ENCODE measurements at regions not wholly inside any gene's neighbourhood (a gene's known extent, or its start where the extent isn't known, plus 50 kb on each side); places are given as distances from the start of the nearest gene placed in this dataset.
"Not testable (repeated sequence)": the region's sequence is repeated elsewhere in the genome, so short reads cannot be mapped to it uniquely, and the experiment has no call there.

DNA sequence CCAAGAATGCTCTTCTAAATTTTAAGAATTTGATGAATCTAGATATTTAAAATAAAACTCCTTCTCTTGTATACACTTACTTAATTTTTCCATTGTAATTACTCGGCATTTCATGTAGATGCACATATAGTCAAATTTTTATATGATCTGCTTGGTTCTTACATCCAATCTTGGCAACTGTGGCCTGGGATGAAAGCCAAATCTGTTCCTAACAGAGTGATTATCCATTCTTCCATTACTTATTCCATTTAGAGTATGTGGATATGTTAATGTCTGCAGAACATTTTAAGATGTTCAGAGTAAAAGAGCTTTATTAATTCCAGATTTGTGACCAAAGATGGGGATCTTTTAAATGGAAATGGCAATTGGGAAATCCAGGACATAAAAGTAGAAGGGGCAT, 144.1 kb upstream of the PDE7B start:
- no peaks in the 10 kb centered on the region for H3K9me3 ChIP-seq
- no peak overlapping the region for H3K27ac ChIP-seq
- no peak for DNase-seq
- H3K27me3 ChIP-seq: no peaks in the 10 kb centered on the region
- no peaks in the 10 kb centered on the region for H3K36me3 ChIP-seq
- no peak overlapping the region for H3K4me3 ChIP-seq
- intact Hi-C loops (cut with DNase I): no loop called here
- no peak for ATAC-seq
- TF ChIP-seq, protein P1, sequence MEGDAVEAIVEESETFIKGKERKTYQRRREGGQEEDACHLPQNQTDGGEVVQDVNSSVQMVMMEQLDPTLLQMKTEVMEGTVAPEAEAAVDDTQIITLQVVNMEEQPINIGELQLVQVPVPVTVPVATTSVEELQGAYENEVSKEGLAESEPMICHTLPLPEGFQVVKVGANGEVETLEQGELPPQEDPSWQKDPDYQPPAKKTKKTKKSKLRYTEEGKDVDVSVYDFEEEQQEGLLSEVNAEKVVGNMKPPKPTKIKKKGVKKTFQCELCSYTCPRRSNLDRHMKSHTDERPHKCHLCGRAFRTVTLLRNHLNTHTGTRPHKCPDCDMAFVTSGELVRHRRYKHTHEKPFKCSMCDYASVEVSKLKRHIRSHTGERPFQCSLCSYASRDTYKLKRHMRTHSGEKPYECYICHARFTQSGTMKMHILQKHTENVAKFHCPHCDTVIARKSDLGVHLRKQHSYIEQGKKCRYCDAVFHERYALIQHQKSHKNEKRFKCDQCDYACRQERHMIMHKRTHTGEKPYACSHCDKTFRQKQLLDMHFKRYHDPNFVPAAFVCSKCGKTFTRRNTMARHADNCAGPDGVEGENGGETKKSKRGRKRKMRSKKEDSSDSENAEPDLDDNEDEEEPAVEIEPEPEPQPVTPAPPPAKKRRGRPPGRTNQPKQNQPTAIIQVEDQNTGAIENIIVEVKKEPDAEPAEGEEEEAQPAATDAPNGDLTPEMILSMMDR (IDR thresholded peaks at IDR 0.05): no peak
- H3K4me1 ChIP-seq: no peaks in the 10 kb centered on the region

DNA sequence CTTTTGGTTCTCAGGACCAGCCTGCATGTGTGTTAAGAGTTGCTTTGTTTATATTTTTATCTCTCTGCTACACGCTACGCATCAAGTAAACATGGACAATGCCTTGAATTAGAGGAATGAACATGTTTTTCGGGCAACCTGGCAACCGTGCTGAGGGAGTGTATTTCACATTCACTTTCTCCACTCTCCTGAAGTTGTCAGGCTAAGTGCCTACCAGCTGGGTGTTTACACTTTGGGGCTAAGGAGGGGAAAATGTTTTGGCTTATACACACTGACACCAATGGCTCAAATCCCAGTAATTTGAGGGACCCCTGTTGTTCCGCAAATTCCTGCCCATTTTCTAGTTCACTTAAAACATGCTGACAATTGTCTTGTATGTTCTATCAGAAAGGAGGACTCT, 141.5 kb upstream of the PDE7B start:
- no peaks in the 10 kb centered on the region for H3K4me1 ChIP-seq
- no peaks in the 10 kb centered on the region for H3K9me3 ChIP-seq
- no peaks in the 10 kb centered on the region for H3K27me3 ChIP-seq
- DNase-seq (no peak), ATAC-seq (no peak)
- no peak overlapping the region for H3K27ac ChIP-seq
- H3K36me3 ChIP-seq: no peaks in the 10 kb centered on the region
- H3K4me3 ChIP-seq: no peak overlapping the region
- TF ChIP-seq, protein P1 (IDR thresholded peaks at IDR 0.05): no peak
- intact Hi-C loops (cut with DNase I): no loop called here

DNA sequence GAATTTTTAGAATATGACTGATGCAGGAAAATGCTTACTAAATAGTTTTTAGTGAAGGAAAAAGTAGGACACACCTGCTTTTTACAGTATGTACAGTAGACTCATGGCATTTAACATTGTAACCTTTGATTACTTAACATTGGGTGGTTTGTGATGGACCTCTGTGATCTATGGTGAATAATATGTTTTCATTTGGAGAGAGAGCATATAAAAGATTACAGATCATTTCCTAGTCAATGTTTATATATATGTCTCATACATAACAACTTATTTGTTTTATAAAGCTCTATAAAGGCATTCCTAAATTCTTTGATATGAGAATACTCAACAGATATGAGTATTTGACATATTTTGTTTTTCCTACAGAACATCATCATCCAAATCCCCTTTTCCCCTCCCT, 129.3 kb upstream of the PDE7B start:
- no peaks in the 10 kb centered on the region for H3K4me1 ChIP-seq
- no peaks in the 10 kb centered on the region for H3K36me3 ChIP-seq
- ATAC-seq (no peak), DNase-seq (no peak)
- intact Hi-C loops (cut with DNase I): no loop called here
- no peak overlapping the region for H3K27ac ChIP-seq
- H3K9me3 ChIP-seq: no peaks in the 10 kb centered on the region
- H3K4me3 ChIP-seq: no peak overlapping the region
- TF ChIP-seq, protein P1 (IDR thresholded peaks at IDR 0.05): no peak
- no peaks in the 10 kb centered on the region for H3K27me3 ChIP-seq

DNA sequence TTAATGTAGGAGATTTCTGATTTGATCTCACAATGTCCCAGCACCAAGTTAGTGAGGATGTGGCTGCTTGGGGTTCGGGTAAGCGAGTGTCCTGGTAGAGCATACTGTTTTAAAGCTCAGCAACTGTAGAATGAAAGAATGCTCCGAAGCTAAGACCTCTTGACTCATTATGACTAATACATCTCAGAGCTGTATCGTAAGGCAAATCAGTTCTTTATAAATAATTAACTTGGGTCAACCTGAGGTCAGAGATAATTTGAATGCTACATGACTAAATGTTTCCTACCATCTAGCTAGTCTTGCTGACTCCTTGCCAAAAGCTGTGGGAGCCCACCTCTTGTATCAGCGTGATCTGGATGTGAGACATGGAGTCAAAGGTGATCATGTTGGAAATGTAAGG, 128.8 kb upstream of the PDE7B start:
- TF ChIP-seq, protein P1 (IDR thresholded peaks at IDR 0.05): no peak
- H3K27ac ChIP-seq: no peak overlapping the region
- DNase-seq (no peak), ATAC-seq (peak; percentile 36)
- no peaks in the 10 kb centered on the region for H3K4me1 ChIP-seq
- H3K36me3 ChIP-seq: no peaks in the 10 kb centered on the region
- H3K9me3 ChIP-seq: no peaks in the 10 kb centered on the region
- intact Hi-C loops (cut with DNase I): no loop called here
- no peaks in the 10 kb centered on the region for H3K27me3 ChIP-seq
- no peak overlapping the region for H3K4me3 ChIP-seq

DNA sequence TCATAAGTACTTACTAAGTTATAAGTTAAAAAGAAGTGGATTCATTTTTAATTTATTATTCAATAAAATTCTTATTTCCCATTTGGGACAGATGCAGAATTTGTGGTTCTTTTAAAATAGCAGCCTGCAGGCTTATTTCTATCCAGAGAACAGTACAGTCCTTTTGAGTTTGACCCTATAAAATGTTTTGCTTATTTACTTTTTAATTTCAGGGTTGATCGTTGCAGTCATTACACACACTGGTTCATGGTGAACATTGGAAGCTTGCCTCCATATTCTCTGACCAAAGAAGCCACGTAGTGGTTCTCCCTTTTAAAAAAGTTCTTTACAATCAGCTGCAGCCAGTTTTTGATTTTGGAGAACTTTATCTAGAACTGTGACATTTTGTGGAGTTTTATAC, 122.9 kb upstream of the PDE7B start:
- H3K36me3 ChIP-seq: no peaks in the 10 kb centered on the region
- DNase-seq (no peak), ATAC-seq (no peak)
- intact Hi-C loops (cut with DNase I): no loop called here
- H3K4me1 ChIP-seq: no peaks in the 10 kb centered on the region
- TF ChIP-seq, protein P1 (IDR thresholded peaks at IDR 0.05): no peak
- H3K9me3 ChIP-seq: no peaks in the 10 kb centered on the region
- H3K4me3 ChIP-seq: no peak overlapping the region
- no peak overlapping the region for H3K27ac ChIP-seq
- no peaks in the 10 kb centered on the region for H3K27me3 ChIP-seq

DNA sequence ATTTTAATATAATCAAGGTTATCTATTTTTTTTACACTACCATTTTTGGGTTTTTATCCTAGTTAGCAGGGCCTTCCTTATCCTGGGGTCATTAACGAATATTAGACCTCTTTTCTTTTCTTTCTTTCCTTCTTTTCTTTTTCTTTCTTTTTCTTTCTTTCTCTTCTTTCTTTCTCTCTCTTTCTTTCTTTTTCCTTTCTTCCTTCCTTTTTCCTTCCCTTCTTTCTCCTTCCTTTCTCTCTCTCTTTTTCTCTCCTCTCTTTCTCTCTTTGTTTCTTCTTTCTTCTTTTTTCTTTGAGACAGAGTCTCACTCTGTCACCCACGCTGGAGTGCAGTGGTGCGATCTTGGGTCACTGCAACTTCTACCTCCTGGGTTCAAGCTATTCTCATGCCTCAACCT, 120.4 kb upstream of the PDE7B start:
- intact Hi-C loops (cut with DNase I): no loop called here

DNA sequence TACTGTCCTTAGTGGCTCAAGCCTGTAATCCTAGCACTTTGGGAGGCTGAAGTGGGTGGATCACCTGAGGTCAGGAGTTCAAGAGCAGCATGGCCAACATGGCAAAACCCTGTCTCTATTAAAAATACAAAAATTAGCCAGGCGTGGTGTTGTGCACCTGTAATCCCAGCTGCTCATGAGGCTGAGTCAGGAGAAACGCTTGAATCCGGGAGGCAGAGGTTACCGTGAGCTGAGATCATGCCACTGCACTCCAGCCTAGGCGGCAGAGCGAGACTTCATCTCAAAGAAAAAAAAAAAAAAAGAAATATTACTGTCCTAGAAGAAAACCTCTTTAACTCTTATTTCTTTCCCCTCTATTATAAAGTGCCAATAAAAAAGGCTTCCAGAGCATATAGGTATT, 115.2 kb upstream of the PDE7B start:
- H3K4me3 ChIP-seq; intact Hi-C loops (cut with DNase I); H3K36me3 ChIP-seq; H3K9me3 ChIP-seq; H3K27ac ChIP-seq; H3K27me3 ChIP-seq; DNase-seq; ATAC-seq; H3K4me1 ChIP-seq: not testable (repeated sequence)

More for the DNA sequence above, 120.4 kb upstream of the PDE7B start:
- Histone ChIP-seq H3K9me3 (no peaks in the 10 kb centered on the region), H3K4me3 (no peak overlapping the region), H3K4me1 (no peaks in the 10 kb centered on the region), H3K27me3 (no peaks in the 10 kb centered on the region), H3K36me3 (no peaks in the 10 kb centered on the region), H3K27ac (no peak overlapping the region)
- TF ChIP-seq, protein P1 (IDR thresholded peaks at IDR 0.05): no peak
- no peak for ATAC-seq
- no peak for DNase-seq

All from upper lobe of right lung (tissue), 1 donor.